ENCODE measurements at regions not wholly inside any gene's neighbourhood (a gene's known extent, or its start where the extent isn't known, plus 50 kb on each side); places are given as distances from the start of the nearest gene placed in this dataset.
"Not testable (repeated sequence)": the region's sequence is repeated elsewhere in the genome, so short reads cannot be mapped to it uniquely, and the experiment has no call there.

- no peak for DNase-seq (ENCODE audit: low read depth)
Observed at GRCh38 chr1:38505944-38506343, 353.6 kb downstream of the RRAGC start.

GRCh38 chr1:38502758-38503157 lies 356.8 kb downstream of the RRAGC start:
- peak; percentile 37 for DNase-seq (ENCODE audit: low read depth)

GRCh38 chr1:38500891-38501290 lies 358.7 kb downstream of the RRAGC start:
- DNase-seq (ENCODE audit: low read depth) = peak; percentile 62

- peak; percentile 15 for DNase-seq (ENCODE audit: low read depth)
Observed at GRCh38 chr1:38500352-38500751, 359.2 kb downstream of the RRAGC start.

GRCh38 chr1:38498686-38499085 lies 360.9 kb downstream of the RRAGC start:
- no peak for DNase-seq (ENCODE audit: low read depth)

GRCh38 chr1:38497921-38498656 lies 361.5 kb downstream of the RRAGC start:
- DNase-seq (ENCODE audit: low read depth) = no peak

GRCh38 chr1:38493306-38493705 lies 366.3 kb downstream of the RRAGC start:
- DNase-seq (ENCODE audit: low read depth) = not testable (repeated sequence)

GRCh38 chr1:38489844-38490270 lies 369.7 kb downstream of the RRAGC start:
- DNase-seq (ENCODE audit: low read depth) = peak; percentile 66

GRCh38 chr1:38488162-38488898 lies 371.2 kb downstream of the RRAGC start:
- DNase-seq (ENCODE audit: low read depth) = no peak

- DNase-seq (ENCODE audit: low read depth) = no peak
Observed at GRCh38 chr1:38487396-38487795, 372.2 kb downstream of the RRAGC start.

- no peak for DNase-seq (ENCODE audit: low read depth)
Observed at GRCh38 chr1:38486085-38486484, 373.5 kb downstream of the RRAGC start.

GRCh38 chr1:38481871-38482826 lies 377.4 kb downstream of the RRAGC start:
- no peak for DNase-seq (ENCODE audit: low read depth)

- not testable (repeated sequence) for DNase-seq (ENCODE audit: low read depth)
Observed at GRCh38 chr1:38479662-38480061, 379.9 kb downstream of the RRAGC start.

- DNase-seq (ENCODE audit: low read depth) = no peak
Observed at GRCh38 chr1:38477811-38478210, 381.8 kb downstream of the RRAGC start.

- no peak for DNase-seq (ENCODE audit: low read depth)
Observed at GRCh38 chr1:38476850-38477178, 382.8 kb downstream of the RRAGC start.

- DNase-seq (ENCODE audit: low read depth) = no peak
Observed at GRCh38 chr1:38476111-38476849, 383.3 kb downstream of the RRAGC start.

- DNase-seq (ENCODE audit: low read depth) = no peak
Observed at GRCh38 chr1:38475624-38476005, 384.0 kb downstream of the RRAGC start.

- no peak for DNase-seq (ENCODE audit: low read depth)
Observed at GRCh38 chr1:38474738-38475623, 384.6 kb downstream of the RRAGC start.

GRCh38 chr1:38466487-38466886 lies 393.1 kb downstream of the RRAGC start:
- no peak for DNase-seq (ENCODE audit: low read depth)

- DNase-seq (ENCODE audit: low read depth) = no peak
Observed at GRCh38 chr1:38465460-38465859, 394.1 kb downstream of the RRAGC start.
